Neural progenitor cell (in vitro differentiated cells): ENCODE measurements at regions not wholly inside any gene's neighbourhood (a gene's known extent, or its start where the extent isn't known, plus 50 kb on each side); places are given as distances from the start of the nearest gene placed in this dataset.

Experiments
- DNase-seq: peaks from one replicate; pipeline ENCODE4 v3.0.0-alpha.2; 2016; ENCODE audit warnings: low spot score
- H2AFZ ChIP-seq: fragments of 200-600 bp; sonication (generic); replicated peaks from 2 replicates; pipeline ENCODE4 v1.6.1; 2016; ENCODE audit warnings: antibody characterized with exemption
- H3F3A ChIP-seq: fragments of 200-600 bp; sonication (generic); 2 replicates; pipeline ENCODE4 v1.6.1; 2016; ENCODE audit warnings: antibody characterized with exemption, low read depth
- H3K27ac ChIP-seq: fragments of 200-600 bp; sonication (generic); 2 replicates; pipeline ENCODE4 v1.5.1; 2016; ENCODE audit warnings: mild to moderate bottlenecking
- H3K27me3 ChIP-seq: fragments of 200-600 bp; sonication (generic); 2 replicates; pipeline ENCODE4 v1.6.1; 2016; ENCODE audit warnings: mild to moderate bottlenecking, moderate library complexity
- H3K36me3 ChIP-seq: fragments of 200-600 bp; sonication (generic); 2 replicates; pipeline ENCODE4 v1.5.1; 2016
- H3K4me1 ChIP-seq: fragments of 200-600 bp; sonication (generic); 2 replicates; pipeline ENCODE4 v1.6.1; 2016; ENCODE audit warnings: mixed run types
- H3K4me2 ChIP-seq: fragments of 200-600 bp; sonication (generic); 2 replicates; pipeline ENCODE4 v1.6.1; 2016
- H3K4me3 ChIP-seq: fragments of 200-600 bp; sonication (generic); 2 replicates; pipeline ENCODE4 v1.5.1; 2016
- H3K79me2 ChIP-seq: fragments of 200-600 bp; sonication (generic); 2 replicates; pipeline ENCODE4 v1.6.1; 2016; ENCODE audit warnings: low read depth
- H3K9ac ChIP-seq: fragments of 200-600 bp; sonication (generic); 2 replicates; pipeline ENCODE4 v1.6.1; 2016
- H3K9me3 ChIP-seq: fragments of 200-600 bp; sonication (generic); 2 replicates; pipeline ENCODE4 v1.5.1; 2016; ENCODE audit warnings: low read depth
- H4K20me1 ChIP-seq: fragments of 200-600 bp; sonication (generic); 2 replicates; pipeline ENCODE4 v1.6.1; 2016; ENCODE audit warnings: low read depth
- H3K27ac Mint-ChIP-seq: 3 replicates; pipeline ENCODE4 v1.8.0; 2021; ENCODE audit warnings: mixed read lengths
- H3K27me3 Mint-ChIP-seq: 2 replicates; pipeline ENCODE4 v1.8.0; 2022; ENCODE audit warnings: low read depth, mild to moderate bottlenecking, inconsistent platforms, moderate library complexity, mixed read lengths; ENCODE audit not compliant: insufficient read depth
- H3K36me3 Mint-ChIP-seq: 3 replicates; pipeline ENCODE4 v1.8.0; 2021; ENCODE audit warnings: mixed read lengths
- H3K4me1 Mint-ChIP-seq: 3 replicates; pipeline ENCODE4 v1.8.0; 2021; ENCODE audit warnings: mixed read lengths
- H3K4me3 Mint-ChIP-seq: 3 replicates; pipeline ENCODE4 v1.8.0; 2021; ENCODE audit warnings: mild to moderate bottlenecking, moderate library complexity, mixed read lengths
- H3K9me3 Mint-ChIP-seq: 3 replicates; pipeline ENCODE4 v1.8.0; 2020; ENCODE audit warnings: mixed read lengths
- EZH2 ChIP-seq: fragments of 200-600 bp; sonication (generic); IDR thresholded peaks from 2 replicates; pipeline ENCODE4 v1.6.1; 2017; ENCODE audit warnings: antibody characterized with exemption, mild to moderate bottlenecking, moderate library complexity
- EZH2phosphoT487 ChIP-seq: fragments of 200-600 bp; sonication (generic); IDR thresholded peaks from 2 replicates; pipeline ENCODE4 v1.6.1; 2017; ENCODE audit warnings: antibody characterized with exemption
- TF ChIP-seq, protein P1 (sequence below): fragments of 200-600 bp; sonication (generic); IDR thresholded peaks from 2 replicates; pipeline ENCODE4 v1.5.1; 2017; ENCODE audit warnings: antibody characterized with exemption, mild to moderate bottlenecking

GRCh38 chr15:38707802-38708671, 143.4 kb upstream of the RASGRP1 start:
- no peaks in the 10 kb centered on the region for H3K9me3 Mint-ChIP-seq
- Histone ChIP-seq H3K4me3 (no peak overlapping the region), H3K36me3 (no peaks in the 10 kb centered on the region), H3K79me2 (no peaks in the 10 kb centered on the region), H3K9ac (no peak overlapping the region), H3K4me1 (peaks cover 7% of the 10 kb centered on the region), H3K4me2 (no peak overlapping the region), H3K27me3 (no peaks in the 10 kb centered on the region), H3K9me3 (no peaks in the 10 kb centered on the region), H3K27ac (no peak overlapping the region), H4K20me1 (no peaks in the 10 kb centered on the region), H3F3A (no peaks in the 10 kb centered on the region), H2AFZ (no peak overlapping the region)
- H3K36me3 Mint-ChIP-seq = no peaks in the 10 kb centered on the region
- H3K4me3 Mint-ChIP-seq = no peak overlapping the region
- H3K4me1 Mint-ChIP-seq = peaks cover 17% of the 10 kb centered on the region
- peak; percentile 71 for DNase-seq
- TF ChIP-seq EZH2 = no peak
- TF ChIP-seq, protein P1, sequence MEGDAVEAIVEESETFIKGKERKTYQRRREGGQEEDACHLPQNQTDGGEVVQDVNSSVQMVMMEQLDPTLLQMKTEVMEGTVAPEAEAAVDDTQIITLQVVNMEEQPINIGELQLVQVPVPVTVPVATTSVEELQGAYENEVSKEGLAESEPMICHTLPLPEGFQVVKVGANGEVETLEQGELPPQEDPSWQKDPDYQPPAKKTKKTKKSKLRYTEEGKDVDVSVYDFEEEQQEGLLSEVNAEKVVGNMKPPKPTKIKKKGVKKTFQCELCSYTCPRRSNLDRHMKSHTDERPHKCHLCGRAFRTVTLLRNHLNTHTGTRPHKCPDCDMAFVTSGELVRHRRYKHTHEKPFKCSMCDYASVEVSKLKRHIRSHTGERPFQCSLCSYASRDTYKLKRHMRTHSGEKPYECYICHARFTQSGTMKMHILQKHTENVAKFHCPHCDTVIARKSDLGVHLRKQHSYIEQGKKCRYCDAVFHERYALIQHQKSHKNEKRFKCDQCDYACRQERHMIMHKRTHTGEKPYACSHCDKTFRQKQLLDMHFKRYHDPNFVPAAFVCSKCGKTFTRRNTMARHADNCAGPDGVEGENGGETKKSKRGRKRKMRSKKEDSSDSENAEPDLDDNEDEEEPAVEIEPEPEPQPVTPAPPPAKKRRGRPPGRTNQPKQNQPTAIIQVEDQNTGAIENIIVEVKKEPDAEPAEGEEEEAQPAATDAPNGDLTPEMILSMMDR = peak; percentile 85
- peaks cover 2% of the 10 kb centered on the region for H3K27me3 Mint-ChIP-seq
- H3K27ac Mint-ChIP-seq = no peak overlapping the region

GRCh38 chr15:38708672-38709180, 144.1 kb upstream of the RASGRP1 start:
- Mint-ChIP-seq H3K4me3 (no peak overlapping the region), H3K27me3 (peaks cover 3% of the 10 kb centered on the region), H3K9me3 (no peaks in the 10 kb centered on the region), H3K36me3 (no peaks in the 10 kb centered on the region), H3K27ac (no peak overlapping the region), H3K4me1 (peaks cover 17% of the 10 kb centered on the region)
- Histone ChIP-seq H3K27ac (no peak overlapping the region), H3K27me3 (no peaks in the 10 kb centered on the region), H4K20me1 (no peaks in the 10 kb centered on the region), H2AFZ (no peak overlapping the region), H3K36me3 (no peaks in the 10 kb centered on the region), H3K9me3 (no peaks in the 10 kb centered on the region), H3F3A (no peaks in the 10 kb centered on the region), H3K79me2 (no peaks in the 10 kb centered on the region), H3K4me1 (peaks cover 7% of the 10 kb centered on the region), H3K9ac (no peak overlapping the region), H3K4me2 (no peak overlapping the region), H3K4me3 (no peak overlapping the region)
- TF ChIP-seq, protein P1 = no peak
- no peak for TF ChIP-seq EZH2
- no peak for TF ChIP-seq EZH2phosphoT487
- no peak for DNase-seq

DNA sequence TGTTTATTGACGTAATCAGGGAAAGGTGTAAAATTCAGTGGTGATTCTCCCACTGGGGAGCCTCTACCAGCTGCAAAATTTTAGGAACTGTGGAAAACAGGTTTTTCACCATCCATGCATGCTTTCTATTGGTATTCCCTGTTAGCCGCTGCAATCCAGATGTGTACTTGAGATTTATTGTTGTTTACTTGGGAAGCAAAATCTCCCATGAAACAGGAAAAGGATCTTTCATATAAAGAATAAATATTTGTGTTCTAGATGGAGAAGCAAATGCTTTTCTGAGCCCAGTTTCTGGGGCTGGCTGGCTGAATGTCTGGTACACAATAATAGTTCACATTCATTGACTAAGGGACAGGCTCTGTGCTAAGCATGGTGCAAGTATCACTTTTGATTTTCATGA, 144.6 kb upstream of the RASGRP1 start:
- Histone ChIP-seq H3K9me3 (no peaks in the 10 kb centered on the region), H2AFZ (no peak overlapping the region), H3K36me3 (no peaks in the 10 kb centered on the region), H4K20me1 (no peaks in the 10 kb centered on the region), H3K9ac (no peak overlapping the region), H3K4me1 (peaks cover 7% of the 10 kb centered on the region), H3K79me2 (no peaks in the 10 kb centered on the region), H3K4me2 (no peak overlapping the region), H3K27me3 (no peaks in the 10 kb centered on the region), H3K27ac (no peak overlapping the region), H3K4me3 (no peak overlapping the region), H3F3A (no peaks in the 10 kb centered on the region)
- DNase-seq = no peak
- Mint-ChIP-seq H3K4me3 (no peak overlapping the region), H3K27me3 (peaks cover 3% of the 10 kb centered on the region), H3K9me3 (no peaks in the 10 kb centered on the region), H3K27ac (no peak overlapping the region), H3K36me3 (no peaks in the 10 kb centered on the region), H3K4me1 (peaks cover 17% of the 10 kb centered on the region)
- no peak for TF ChIP-seq EZH2
- TF ChIP-seq, protein P1 = no peak
- TF ChIP-seq EZH2phosphoT487 = no peak
